IPS DF 4.7 (cell line): ENCODE measurements at regions not wholly inside any gene's neighbourhood (a gene's known extent, or its start where the extent isn't known, plus 50 kb on each side); places are given as distances from the start of the nearest gene placed in this dataset.
"Not testable (repeated sequence)": the region's sequence is repeated elsewhere in the genome, so short reads cannot be mapped to it uniquely, and the experiment has no call there.

Experiments
- DNase-seq: peaks from one replicate; pipeline ENCODE4 v3.0.0-alpha.2; 2013; ENCODE audit warnings: low spot score; ENCODE audit errors: extremely low read depth

DNA sequence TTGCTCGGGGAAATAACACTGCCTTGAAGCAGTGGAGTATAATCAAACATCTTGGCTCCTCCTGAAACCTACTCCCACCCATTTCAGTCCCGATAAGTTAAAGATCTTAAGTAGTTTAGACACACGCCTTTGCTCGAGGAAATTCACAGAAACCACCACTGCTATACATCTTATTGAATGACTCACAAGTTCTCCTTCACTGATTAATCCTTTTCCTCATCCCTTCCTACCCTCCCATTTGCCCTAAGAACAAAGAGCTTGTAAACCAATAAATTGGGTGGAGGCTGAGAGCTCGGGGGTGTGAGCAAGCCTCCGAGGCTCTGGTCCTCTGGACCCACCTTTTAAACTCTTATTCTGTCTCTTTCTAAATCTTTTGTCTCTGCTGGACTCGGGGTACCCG is 86.5 kb downstream of the XCL2 start:
- DNase-seq: not testable (repeated sequence)

DNA sequence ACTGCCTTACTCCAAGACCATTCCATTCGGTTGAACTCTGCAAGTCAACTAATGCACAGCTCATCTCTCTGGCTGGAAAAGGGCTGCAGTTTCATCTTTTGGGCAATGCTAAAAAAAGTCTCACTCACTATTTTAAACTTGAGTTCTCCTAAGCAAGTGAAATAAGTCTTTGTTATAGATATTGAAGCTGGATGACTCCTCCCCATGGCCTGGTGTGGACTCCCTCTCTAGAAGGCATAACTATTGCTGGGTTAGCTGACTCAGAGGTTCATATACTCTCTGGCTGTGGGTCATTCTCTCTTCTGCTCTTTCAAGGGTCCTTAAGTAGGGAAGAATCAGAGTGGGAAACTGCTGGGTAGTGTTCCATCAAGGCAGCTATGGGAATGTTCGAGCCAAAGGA is 88.0 kb downstream of the XCL2 start:
- DNase-seq: no peak

DNA sequence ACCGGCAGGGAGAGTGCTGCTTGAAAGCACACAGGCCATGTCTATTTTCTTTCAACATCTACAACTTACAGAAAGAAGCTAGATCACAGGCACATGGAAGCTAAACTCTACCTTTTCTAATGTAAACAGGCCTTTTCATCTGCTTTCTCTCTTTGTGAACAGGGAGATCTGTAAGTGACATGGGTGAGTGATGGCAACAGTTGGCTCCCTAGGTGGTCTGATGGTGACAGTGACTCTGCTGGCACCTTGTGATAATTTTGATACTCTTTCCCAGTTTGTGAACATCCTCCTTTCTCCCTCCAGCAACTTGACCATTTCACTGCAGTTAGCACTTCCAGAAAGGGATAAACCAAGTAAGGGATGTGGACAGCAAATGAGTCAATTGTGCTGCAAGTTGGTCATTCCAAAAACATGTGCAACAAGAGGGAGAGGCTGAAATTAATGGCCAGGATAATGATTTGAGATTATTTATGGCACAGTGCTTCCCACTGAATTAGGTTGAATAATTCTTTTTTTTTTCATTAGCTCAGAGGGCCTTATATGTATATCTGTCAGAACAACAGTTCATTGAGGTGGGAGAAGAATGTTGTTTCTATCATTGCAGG is 89.5 kb downstream of the XCL2 start:
- DNase-seq: no peak

DNA sequence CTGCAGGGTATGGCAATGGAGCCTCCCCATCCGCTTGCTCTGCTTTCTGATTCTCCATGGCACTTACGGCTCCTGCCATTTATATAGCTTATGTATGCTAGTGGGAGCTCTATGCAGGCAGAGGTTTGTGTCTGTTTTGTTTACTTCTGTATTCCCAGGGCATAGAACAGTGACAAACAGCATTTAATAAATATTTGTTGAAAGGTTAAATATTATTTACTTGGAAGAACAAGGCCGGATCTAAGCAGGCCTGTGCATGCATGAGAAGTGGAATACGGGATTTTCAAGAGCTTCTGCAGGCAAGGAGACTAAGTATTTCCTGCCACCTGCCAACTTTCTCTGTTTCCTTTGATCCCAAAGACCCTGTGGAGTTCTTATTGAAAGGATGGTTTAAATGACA is 90.7 kb downstream of the XCL2 start:
- no peak for DNase-seq

DNA sequence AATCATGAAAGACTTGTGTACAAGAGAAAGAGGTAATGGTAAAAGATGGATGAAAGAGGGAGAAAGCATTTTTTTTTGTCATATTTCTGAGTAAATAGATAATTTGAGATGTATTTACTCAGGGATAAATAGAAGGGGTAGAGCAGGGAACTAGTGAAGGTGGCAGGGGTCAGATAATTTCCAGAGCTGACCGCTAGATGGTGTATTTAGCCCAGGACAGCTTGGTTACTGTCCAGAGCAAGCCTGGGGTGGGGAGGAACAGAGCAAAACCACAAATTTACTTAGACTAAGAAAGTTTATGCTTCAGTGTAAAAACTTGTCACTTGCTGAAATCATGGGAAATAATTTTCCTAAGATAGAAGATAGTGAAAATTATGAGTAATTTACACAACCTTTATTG is 91.5 kb downstream of the XCL2 start:
- no peak for DNase-seq

DNA sequence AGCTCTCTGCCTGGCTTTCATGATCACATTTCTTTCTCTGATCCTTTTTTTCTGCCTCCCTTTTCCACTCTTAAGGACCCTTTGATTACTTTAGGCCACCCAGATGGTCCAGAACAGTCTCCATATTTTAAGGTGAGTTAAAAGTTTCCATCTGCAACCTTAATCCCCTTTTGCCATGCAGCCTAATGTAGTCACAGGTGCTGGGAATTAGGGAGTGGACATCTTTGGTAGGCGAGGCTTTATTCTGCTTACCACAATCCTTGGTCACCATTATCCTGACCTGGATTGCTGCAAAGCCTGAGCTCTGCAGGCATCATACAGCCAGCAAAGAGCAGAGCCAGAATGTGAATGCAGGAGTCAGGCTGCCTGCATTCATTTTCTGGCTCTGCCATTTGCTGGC is 95.9 kb downstream of the XCL2 start:
- no peak for DNase-seq

DNA sequence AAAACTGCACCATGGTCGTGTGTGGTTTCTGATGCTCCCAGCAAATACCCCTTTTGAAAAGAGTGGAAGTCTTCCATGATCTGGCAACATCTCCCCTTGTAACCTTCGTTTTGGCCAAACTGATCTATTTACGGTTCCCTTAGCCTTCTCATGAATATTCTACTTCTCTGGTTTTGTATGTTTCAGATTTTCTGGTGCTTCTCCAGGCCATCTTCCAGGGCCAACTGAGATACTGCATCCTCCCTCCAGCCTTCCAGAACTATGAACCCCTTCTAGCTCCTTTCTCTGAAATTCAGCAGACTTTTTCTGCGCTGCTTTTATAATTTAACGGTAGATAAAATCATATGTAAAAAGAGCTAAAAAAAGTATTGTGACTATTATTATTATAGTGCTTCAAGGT is 97.7 kb downstream of the XCL2 start:
- no peak for DNase-seq

DNA sequence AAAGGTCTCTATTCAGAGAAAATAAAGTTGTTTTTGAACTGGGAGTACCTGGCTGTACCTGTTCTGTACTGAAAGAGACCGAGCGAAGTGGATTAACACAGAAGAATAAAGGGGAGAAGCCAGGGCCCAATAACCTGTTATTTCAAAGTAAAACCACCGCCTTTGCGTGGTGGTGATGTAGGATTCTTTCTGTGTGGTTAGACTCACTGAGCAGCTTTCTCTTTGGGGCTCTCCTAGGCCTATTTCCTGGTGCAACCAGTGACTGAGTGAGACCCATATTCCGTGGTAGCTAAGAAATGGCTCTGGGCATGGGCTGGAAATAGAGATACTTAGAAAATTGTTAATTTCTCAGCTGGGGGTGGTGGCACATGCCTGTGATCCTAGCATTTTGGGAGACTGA is 99.9 kb downstream of the XCL2 start:
- no peak for DNase-seq

DNA sequence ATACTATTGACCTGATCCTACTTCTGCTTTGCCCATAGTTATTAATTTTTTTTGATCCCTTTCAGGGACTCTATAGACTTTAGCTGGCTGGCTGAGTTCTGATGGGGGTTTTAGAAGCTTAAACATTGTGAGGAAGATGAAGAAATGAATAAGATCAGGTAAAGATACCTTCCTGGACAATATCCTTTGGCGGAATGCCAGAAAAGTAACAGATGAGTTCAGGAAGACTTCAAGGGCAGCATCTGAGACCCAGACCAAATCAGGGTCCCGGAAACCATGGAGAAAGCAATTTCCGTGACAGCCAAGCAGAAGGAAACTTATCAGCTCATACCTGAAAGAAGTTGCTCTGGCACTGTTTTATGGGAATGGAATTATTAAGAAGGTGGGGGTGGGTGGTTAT is 100.4 kb downstream of the XCL2 start:
- DNase-seq: no peak

DNA sequence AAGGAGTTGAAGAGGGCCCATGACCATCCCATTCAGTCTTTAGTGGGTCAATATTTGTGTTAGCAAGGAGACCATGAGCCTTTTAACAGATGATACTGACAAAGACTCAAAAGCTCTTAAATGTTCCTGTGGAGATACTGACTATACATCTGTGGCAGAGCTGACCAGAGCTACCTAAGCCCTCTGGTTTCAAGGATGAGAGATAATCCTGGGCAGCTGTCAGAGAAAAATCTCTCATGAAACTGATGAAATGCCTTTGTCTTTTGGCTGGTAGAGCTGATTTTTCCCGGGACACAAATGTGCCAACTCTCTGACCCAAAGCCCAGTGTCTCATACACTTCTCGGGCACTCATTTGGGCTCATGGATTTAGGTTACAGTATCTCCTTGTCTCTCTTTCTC is 100.9 kb downstream of the XCL2 start:
- no peak for DNase-seq

DNA sequence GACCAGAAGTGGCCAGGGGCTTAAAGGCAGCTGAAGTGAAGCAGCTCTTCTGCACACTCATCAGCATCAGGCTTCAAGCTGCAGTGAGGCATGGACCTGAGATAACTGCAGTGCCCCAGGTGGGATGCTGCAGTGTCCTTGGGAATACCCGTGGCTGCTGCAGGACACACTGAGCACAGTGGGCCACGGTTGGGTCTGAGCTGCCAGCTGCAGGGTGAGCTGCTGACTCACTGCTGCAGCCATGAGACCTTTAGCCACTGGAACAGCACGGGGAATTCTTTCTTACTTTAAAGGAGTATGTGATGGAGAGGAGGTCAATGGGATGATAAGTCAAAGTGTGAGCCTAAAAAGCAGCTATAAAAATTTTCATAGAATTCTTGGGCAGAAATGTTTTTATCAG is 102.1 kb downstream of the XCL2 start:
- DNase-seq: no peak

DNA sequence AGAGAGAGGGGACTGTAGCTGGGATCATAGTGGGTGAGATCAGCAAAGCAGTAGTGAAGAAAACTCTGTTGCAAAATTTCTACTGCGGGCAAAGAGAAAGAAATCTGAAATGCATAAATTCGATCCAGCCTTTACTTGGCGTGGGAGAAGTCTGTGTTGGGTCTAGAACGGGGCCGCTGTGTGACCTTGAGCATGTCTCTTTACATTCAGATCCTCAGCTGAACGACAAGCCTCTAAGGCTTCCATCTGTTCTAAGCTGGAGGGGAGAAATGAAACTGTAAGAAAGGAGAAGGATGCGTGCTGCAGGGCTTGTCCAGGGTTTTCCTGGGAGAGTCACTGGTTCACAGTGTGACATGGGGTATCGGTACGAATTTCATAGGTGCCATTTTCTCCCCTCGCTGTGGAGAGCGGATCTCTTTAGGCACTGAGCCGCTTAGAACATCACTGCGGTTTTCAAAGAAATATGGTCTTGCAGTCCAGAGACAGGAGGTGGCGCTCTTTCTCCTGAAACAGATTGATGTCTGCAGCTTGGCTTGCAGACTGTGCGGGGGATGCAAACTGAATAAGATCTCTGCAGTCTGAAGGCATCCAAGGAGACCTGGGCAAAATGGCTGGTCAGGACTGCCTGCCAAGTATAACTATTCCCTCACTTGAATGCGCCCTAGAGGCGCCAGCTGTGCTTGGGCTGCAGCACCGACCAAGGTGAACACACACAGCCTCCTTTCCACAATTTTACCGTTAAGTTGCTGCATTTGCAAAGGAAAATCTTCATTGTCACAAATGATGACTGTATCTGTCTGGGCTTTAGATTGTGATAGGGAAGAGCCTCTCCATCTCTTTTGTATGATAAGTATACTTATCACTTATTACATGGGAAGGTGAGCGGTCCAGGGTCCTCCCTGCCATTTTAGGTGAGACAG is 104.1 kb downstream of the XCL2 start:
- peak; percentile 87 for DNase-seq

DNA sequence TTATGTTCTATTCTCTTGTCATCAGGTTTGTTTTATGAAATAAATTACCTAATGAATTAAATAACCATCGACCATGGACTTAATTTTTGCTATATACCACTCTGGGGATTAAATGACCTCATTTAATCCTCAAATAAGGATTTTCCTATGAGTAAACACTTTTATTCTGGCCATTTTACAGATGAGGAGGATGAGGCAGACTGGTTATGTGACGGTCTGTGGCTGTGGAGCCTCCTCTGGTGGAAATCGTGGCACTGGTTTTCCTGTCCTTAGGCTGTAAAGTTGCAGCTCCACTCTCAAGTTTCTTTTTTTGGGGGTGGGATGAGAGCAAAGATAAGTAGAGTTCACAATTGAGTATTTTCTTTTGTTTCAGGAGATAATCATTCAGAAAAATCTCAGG is 105.2 kb downstream of the XCL2 start:
- DNase-seq: no peak

DNA sequence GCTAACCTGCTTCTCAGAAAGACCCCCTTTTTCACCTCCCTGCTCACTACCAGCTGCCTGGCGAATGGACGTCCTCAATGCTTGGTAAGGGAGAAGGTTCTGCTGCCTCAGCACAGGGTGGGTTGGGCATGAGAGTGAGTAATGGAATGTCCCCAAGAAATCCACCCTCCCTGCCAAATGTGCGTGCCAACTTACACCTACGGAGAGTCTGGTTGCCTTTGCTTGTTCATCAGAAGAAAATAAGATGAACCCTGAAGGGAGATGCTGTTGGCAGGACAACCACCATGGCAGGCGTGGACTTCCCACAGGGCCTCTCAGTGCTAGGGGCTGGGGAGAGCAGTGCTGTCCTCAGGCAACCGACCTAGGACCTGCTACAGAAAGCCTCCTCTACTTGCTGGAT is 106.0 kb downstream of the XCL2 start:
- DNase-seq: no peak

DNA sequence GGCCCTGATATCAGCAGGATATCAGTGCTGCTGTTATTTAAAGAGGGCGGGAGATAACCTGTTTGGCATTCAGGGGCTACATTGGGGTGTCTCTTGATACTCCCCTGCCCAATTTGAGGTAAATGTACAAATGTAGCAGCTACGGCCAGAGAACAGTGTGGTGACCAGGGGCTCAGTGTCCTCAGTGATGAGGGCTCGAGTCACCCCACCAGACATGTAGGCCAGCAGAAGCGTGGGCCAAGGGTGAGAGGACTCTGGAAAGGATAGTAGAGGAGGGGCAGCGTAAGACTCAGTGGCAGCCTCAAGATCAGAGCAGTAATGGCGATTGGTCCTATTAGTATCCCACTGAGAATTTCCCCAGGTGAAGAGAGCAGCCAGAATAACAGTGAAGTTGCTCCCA is 108.4 kb downstream of the XCL2 start:
- no peak for DNase-seq

DNA sequence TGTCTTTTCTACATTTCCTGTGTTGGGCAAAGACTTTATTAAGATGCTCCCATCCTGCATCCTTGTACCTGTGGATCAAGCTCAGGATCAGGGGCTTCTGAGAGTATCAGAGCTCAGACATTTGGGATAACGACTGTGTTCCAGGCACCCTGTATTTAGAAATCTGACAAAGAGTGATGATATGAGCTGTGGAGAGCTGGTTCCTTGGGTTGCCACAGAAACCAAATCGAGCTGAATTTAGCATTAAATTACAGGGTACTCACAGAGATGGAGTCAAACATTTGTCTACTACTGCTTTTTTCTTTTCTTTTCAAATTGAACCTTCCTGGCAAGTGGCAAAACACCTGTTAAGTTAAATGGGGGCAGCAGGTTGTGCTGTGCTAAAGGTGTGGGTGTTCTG is 110.6 kb downstream of the XCL2 start:
- DNase-seq: no peak

DNA sequence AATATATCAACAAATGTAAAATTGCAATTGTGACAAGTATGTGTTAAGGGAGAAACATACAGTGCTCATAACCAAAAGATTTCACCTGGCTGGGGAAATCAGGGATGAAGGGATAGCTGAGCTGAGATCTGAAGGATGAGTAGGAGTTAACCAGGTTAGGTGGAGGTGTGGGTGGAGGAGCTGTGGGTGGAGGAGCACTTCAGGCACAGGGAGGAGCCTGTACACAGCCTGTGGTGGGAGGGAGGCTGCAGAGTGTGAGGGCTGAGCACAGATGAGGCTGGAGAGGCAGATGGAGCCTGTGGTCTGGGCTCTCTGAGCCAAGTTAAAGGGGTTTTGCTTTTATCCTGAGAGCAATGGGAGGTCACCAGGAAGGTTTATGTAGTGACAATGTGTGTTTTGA is 111.9 kb downstream of the XCL2 start:
- DNase-seq: no peak

DNA sequence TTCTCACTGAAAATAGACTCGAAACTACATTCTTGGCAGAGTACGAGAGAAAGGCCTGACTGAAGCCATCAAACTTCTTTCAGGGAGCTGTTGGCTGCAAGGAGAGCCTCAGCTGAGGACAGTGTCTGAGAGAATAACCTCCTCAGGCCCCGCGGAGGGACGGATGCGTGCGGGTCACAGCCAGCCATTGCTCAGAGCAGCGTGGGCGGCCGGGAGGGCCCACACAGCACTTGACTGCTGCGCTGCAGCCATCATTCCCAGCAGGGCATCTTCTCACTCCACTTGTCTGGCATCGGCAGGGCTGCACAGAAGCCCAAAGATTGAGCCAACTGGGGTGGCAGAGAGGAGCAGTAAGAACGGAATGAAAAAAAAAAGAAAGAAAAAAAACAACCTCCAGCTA is 113.5 kb downstream of the XCL2 start:
- DNase-seq: no peak

DNA sequence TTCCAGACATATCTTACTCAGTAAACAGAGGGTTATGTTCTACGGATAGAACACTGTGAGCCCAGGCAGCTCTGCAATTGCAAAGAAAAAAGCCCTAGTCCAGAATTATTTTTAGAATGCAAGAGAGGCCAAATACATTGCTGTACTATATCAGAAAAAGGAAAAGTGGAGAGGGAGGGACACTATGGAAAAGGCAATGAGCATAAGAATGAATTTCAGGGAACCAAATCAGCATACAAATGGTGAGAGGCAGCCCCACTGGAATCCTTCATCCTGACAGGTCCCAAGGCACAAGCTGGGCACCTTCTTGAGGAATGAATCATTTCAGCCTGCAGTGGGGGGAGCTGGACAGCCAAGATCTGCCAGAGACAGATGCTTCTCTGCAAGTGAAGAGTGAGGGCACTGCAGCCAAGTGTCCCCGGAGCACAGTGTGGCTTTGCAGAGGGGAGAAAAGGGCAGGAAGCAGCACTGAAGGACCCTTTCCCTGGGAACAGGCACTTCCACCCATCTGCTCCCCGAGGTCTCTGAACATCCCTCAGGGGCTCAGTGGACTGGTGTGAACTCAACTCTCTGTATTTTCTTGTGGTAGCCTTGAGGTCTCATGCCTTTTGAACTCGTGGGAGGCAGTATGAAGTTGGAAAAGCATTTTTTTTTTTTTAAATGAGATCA is 115.6 kb downstream of the XCL2 start:
- DNase-seq: no peak

DNA sequence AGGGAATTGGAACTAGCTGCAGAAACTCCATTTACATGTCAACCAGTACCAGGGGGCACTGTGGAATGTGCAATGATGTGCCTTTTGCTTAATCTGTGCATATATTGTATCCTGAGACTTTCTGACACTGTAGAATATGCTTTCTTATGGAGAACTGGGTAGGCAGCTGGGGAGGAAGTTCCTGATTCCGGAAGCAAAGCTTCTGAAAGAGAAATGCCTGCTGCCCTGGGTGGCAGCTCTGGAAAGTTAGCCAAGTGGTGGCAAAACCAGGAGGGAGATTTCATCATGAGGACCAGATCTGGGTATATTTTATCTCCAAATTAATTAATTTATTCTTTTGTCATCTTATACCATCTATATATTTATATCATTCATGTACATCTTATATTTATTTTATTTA is 116.7 kb downstream of the XCL2 start:
- no peak for DNase-seq

DNA sequence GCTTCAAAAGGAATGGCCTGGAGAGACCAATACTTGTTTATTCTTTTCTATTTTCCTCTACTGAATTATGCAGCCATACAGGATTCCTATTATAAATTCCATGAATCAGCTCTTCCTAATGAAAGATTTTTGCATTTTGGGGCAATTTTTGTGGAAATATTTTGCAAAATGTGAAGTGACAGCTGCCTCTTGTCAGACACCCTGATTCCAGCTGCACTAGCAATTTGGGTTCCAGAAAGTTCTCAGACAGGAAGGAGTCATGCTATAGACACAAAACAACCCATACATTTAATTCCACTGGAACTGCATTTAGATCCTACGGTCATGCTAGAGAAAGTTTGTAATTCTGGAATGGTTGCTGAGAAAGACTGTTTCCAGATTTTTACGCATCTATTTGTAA is 119.5 kb downstream of the XCL2 start:
- no peak for DNase-seq

DNA sequence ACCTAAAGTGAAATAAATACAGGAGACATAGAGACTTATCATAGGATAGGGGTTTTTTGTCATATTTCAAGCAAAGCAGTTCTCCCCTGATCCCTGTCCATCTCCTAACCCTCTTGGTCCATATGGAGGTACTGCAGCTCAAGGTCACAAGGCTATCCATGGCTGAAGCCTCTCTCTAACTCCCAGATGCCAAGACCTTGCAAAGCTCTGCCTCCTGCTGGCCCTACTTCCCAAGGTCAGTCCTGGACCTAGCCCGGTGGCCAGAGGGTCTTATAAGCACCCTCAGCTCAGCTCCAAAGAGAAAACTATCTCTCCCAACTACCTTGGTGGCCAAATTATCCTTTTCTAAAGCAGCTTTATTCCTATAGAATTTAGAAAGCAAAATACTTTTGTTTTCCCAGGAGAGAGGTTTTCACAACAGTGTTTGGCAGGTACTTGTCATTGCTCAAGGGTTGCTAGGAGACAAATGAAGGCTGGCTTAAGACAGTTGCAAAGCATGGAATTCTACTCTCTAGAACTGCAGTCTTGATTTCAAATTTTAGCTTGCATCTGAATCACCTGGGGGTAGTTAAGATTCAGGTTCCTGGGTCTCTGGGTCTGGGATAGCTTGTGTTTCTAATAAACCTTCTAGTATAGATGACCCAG is 121.5 kb downstream of the XCL2 start:
- DNase-seq: no peak
